PFSK-1 (cell line): ENCODE measurements at regions not wholly inside any gene's neighbourhood (a gene's known extent, or its start where the extent isn't known, plus 50 kb on each side); places are given as distances from the start of the nearest gene placed in this dataset.

ENCODE experiments used
- POLR2AphosphoS5 ChIP-seq: IDR thresholded peaks from 2 replicates; pipeline ENCODE4 v1.6.1; 2012; ENCODE audit warnings: low read depth, mild to moderate bottlenecking, control low read depth, low read length, moderate library complexity
- TAF1 ChIP-seq: IDR thresholded peaks from 2 replicates; pipeline ENCODE4 v1.6.1; 2012; ENCODE audit warnings: low read length, control low read depth, borderline replicate concordance; ENCODE audit not compliant: insufficient read depth

- no peak for TF ChIP-seq TAF1
- no peak for TF ChIP-seq POLR2AphosphoS5
Measured at GRCh38 chr6:147063469-147064031, 140.7 kb upstream of the STXBP5 start.
